NCI-H2196 (cell line): ENCODE measurements at regions not wholly inside any gene's neighbourhood (a gene's known extent, or its start where the extent isn't known, plus 50 kb on each side); places are given as distances from the start of the nearest gene placed in this dataset.

Experiments used
- DNase-seq: peaks from one replicate; lab custom pipeline; 2025; ENCODE audit not compliant: unreplicated experiment; lab: John Stamatoyannopoulos, UW

DNA sequence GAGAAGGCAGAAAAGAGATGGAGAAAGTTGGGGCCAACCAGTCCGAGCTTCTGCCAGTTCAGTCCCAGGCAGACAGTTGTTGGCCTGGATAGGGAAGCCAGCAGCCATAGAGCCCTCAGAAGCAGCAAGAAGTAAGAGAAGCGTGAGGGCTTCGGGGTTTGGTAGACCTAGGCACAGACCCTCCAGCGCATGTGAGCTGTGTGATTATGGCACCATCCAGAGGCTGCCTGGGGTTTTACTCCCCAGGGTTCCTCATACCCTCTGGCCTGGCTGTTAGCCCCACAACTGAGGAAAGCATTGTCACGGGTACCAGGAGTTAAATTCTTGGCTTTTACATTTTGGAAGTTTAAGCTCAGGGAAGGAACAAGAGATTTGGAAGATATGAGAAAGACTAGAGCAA, 93.7 kb upstream of the RAB6C start:
- no peak for DNase-seq

DNA sequence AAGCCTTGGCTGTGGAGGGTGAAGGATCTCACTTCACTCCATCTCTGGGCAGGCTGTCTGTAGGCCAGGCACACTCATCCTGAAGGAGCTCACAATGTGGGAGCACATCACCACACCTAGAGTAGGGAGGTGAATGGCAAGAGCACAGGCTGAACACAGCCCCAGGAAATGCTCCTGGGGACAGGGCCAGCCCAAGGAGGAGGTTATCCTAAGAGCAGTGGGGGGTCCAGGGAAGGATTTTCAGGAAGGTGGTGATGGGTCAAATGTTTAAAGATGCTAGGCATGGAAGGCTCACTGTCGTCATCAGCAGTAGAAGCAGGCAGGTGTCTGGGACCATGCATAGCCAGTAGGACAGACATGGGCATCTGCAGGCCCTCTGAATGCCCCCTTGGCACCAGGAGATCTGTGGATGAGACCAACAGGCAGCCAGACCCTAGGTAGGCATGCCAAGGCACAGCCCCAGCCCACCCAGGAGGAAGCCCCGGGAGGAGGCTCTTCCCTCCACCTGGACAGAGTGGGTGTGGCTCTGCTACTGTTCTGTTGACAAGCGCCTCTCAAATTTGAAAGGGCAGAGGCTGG, 91.7 kb upstream of the RAB6C start:
- no peak for DNase-seq

DNA sequence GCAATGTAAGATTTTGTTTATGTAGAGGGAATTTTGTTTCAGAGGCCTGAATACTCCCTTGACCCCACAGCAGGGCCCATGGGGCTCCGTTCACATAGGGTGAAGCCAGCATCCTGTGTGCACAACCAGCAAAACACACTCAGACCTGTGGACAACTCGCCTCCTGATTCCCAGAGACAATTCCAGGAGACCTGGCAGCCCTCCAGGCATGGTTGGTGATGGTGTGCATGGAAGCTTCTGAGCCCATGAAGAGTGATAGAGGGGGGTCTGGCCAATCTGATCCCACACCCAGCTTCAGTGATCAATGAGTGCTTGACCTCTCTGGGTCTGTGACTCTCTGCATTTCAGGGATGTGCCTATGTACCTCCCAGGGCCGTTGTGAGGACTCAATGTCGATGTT, 91.0 kb upstream of the RAB6C start:
- no peak for DNase-seq

DNA sequence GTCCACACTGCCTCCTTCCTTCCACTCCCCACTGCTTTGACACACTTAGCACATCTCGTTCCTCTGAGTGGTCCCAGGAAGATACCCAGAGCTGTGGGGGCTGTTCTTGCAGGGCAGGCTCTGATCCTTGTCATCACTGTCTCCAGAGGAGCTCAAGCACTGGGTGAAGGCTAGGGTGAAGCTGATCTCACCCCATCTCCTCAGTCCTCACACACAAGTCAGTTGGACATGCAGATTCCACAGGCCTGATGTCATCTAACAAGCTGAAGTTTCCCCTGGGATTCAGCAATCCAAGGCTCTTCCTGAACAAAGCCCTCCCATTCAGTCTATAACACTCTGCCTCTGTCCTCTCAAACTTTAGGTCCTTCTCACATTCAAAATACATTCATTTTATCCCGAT, 90.6 kb upstream of the RAB6C start:
- DNase-seq, result no peak

DNA sequence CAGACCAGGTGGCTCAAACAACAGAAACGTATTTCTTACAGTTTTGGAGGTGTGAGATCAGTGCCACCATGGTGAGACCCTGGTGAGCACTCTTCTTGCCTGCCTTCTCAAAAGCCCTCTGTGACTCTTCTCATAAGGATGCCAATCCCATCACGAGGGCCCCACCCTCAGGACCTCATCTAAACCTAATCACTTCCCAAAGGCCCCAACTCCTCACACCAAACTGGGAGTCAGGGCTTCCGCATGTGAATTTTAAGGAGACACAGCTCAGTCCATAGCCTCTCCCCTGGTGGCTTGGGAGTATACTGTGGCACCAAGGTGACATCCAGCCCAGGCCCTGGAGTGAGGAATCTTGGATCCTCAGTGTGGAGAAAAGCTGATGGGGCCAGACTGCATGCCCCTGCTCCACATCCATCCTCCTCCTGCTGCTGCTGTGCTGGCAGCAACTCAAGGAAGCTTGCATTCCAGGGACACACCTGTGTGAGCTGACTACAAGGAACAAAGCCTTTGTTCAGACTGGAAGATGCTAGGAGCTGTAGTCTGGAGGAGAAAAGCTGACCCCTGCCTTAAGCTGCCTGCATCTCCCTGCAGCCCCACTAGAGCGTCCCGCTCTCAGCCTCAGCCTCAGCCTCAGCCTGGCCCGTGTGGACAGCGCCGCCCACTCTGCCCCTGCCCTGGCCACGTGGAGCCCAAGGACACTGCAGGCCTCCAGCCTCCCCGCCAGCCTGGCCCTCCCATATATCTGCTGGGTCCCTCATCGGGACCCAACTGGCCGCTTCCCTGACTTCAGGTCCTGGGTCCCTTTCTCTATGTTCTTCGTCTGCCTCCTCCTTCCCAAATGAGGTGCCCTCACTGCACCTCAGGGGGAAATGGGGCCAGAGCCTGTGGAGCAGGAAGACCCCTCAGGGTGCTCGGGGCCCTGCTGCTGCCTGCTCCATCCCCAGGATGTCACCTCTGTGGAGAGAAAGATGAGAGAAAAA, 87.8 kb upstream of the RAB6C start:
- DNase-seq, result no peak

DNA sequence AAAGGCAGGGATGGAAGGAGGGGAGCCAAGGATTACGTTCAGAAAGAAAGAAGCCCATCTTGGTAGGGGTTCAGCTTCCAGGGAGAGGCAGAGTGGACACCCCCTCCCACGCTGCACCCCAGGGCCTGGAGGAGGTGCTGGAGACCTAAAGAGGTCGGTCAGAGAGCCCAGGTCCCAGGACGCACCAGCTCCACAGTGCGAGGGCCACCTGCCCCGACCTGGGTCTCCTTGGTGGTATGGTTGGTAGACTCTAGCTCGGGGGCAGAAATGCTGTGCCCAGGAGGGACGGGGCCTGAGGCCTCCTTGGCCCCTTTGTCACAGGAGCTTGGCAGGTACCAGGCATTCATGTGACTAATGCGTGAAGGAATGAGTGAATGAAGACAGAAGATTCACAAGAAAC, 87.1 kb upstream of the RAB6C start:
- no peak for DNase-seq

DNA sequence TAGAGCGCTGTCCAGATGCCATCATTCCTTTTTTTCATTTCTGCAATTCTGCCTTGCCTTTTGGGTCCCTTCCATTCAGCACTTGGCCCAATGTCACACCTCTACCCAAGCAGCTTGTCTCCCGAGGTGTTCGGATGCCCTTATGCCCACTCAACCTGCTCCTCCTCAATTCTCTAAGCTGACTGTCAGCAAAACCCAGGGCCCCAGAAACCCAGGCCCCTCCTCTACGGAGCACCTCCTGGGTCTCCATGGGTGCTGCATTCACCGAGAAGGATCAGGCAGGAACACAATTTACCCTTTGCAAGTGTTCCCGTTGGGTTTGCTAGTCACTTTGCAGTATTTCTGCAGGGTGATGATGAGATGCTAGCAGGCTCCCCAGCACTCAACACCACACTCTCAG, 86.7 kb upstream of the RAB6C start:
- no peak for DNase-seq

DNA sequence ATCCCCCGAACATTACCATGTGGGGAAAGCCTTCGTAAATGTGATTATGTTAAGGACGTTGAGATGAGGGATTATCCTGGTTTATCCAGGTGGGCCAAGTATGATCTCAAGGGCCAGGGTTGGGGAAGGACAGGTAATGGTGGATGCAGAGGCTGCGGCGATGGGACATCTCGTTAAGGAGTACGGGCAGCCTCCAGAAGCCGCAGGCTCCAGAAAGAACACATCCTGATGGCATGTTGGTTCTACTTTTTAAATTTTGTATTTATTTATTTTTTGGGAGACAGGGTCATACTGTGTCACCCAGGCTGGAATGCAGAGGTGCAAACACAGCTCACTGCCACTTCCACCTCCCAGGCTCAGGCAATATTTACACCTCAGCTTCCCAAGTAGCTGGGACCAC, 86.2 kb upstream of the RAB6C start:
- no peak for DNase-seq

DNA sequence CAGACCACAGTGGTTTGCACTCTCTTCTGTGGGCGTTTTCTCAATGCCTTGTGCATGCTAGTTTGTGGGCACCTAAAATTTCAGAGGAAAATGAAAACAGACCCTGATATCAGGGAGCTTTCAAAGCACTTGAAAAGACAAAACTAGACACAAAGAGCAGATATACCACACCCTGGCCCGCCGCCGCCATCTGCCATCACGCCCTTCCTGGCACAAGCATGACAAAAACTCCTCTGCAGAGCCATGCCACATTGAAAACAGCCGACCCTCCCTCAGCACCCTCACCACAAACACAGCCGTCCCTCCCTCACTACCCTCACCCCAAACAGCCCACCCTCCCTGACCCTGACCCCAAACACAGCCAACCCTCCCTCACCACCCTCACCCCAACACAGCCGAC, 84.8 kb upstream of the RAB6C start:
- DNase-seq, result no peak

DNA sequence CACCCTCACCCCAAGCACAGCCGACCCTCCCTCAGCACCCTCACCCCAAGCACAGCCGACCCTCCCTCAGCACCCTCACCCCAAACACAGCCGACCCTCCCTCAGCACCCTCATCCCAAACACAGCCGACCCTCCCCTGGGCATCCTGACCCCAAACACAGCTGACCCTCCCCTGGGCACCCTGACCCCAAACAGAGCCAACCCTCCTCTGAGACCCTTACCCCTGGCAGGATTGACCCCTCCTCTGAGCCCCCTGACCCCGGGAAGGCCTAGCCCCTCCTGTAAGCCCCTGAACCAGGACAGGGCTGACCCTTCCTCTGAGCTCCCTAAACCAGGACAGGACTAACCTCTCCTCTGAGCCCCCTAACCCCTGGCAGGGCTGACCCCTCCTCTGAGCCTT, 84.4 kb upstream of the RAB6C start:
- no peak for DNase-seq

DNA sequence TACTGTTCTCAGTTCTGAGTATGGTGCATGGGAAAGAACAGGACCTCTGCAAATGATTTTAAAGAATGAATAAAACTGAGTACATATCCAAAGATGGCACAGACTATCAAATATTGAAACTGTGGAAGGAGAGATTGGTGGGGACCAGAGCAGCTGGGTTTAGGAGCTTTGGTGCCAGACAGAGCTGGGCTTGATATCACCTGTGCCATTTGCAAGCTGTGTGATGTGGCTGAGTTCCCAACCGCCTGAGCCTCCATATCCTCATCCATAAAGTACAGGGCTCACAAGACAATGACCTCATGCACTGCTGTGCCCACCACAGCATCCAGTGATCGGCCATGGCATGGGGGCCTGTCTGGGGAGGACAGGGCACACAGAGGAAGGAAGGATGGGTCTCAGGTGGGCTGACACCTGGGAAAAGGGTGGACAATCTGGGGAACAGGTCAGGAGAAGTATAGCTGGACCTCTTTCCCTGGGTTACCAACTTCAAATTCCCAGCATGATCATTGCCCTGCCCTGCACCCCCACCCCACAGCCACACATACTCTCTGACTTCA, 83.9 kb upstream of the RAB6C start:
- DNase-seq, result no peak

DNA sequence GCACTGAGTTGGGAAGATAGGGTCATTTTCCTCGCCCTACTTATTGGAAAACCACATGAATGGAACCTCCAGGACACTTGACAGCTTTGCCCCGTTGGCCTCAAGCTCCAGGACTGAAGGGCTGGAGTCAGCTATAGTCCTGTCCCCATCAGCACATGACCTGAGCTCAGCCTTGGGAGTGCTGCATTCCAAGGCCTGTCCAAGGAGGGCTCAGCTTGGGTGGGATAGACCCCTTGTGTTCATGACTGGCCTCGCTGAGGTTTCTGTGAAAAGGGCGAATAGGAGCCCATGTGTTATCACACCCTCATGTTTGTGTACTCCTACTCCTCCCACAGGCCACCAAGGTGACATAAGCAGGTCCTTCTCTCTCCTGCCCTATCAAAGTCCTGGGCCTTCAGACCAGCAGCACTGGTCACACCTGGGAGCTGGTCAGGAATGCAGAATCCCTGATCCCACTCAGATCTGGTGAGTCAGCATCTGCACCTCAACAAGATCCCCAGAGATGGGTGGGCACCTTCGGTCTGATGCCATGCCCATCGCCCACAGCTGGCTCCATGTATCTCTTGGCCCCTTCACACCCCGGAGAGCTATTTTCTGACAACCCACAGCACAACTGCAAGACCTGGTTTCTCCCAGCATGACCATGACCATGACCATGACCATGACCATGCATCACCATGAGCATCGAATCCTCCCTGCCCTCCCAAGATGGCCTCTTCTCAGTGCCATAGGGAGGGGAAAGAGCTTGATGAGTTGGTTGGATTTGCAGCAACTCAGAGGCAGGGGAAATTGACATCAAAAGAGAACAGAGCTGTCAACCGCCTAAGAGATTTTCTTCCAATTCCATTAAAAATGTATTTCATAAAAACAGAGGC, 83.0 kb upstream of the RAB6C start:
- no peak for DNase-seq

DNA sequence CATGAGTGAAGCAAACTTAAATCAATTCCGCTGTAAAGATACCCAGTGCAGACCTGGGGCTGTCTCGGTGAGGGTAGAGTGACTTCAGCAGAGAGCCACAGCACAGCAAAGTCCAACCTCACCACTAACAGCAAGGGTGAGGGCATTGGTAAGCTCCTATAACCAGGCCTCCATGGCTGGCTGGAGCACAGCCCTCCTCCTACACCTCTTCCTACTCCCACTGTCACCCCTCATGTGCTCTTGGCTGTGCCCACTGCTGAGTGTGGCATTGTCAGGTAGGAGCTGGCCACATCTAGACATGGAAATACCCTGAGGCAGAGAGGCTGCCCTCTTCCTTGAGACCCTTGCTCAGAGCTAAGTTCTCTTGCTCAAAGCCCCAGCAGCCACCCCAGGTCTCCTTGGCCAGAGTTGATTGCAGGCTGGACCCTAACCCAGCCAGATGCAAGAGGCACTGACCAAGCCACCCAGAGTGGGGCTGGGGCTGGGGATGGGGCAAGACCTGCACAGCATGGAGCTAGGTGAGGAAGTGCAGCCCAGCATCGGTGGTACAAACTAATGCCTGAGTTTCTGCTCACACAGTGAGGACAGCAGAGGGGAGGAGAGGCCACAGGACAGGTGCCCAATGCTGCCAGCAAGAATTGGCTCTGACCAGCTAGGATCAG, 77.6 kb upstream of the RAB6C start:
- DNase-seq, result no peak

DNA sequence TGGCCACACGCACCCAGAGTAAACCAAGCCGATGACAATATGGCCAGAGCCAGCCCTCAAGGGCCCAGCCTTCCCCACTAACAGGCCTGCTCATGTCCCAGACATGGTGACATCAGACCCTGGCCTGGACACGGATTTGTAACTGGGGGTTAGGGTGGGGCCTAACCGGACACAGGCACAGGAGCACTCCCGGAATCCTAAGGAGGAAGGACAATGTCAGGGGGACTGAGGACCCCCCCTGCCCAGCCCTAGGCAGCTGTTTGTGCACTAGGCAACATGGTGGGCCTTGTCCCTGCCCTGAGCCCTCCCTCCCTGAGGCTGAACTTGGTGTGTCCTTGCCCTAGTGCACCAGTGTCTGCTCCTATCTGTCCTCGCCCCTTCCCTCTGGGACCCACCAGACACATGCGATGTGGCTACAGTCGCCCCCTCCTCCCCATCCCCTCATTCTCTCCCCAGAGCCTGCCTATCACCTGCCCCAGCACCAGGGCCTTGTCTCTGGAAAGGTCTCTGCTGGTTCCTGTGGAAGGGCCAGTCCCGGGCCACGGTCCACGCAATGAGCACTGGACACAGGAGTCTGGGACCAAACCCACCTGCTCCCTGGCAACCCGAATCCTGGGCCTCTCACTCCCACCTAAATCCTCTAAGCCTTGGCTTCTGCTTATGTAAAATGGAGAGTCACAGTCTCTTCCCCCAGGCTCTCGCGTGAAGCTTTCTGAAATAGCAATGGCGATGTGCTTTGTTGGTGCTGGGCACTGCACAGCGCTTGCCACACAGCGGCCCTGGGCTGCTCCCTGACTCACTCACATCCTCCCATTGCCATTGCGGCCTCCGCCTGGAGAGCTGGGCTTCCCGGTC, 76.5 kb upstream of the RAB6C start:
- DNase-seq, result no peak

DNA sequence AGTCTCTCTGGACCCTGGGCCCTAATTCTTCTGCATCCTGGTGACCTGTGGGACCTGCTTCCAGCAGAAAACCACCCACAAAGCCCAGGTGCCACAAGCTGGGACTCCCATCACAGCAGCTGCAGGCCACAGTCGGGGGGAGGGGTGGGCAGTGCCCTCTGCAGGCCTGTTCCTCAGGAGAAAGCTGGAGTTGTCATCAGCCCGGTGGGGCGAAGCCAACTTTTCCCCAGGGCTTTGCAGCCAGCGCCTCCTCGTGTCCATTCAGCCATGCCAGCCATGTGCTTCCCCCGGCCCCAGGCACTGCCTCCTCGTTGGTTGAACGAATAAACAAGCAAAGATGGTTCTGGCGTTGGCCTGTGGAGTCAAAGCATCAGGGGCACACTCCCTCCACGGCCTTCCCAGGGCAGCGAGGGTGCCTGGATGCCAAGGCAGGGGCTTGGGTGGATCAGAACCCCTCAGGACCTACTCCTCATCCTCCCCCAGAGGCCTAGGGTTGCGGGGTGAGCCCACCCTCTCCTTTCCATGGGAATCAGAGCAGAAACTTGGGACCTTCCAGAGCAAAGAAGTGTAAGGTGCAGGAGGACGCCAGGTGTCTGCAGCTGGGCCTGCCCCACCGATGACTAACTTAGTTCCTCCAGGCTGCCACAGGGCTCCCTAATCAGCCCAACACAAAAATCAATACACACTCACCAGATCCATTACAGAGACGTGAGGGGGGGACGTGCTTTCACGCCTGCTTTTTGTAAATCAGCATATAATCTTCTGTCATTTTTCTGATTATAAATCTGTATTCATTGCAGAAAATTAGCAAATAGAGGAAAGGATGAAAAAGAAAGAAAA, 75.7 kb upstream of the RAB6C start:
- no peak for DNase-seq

DNA sequence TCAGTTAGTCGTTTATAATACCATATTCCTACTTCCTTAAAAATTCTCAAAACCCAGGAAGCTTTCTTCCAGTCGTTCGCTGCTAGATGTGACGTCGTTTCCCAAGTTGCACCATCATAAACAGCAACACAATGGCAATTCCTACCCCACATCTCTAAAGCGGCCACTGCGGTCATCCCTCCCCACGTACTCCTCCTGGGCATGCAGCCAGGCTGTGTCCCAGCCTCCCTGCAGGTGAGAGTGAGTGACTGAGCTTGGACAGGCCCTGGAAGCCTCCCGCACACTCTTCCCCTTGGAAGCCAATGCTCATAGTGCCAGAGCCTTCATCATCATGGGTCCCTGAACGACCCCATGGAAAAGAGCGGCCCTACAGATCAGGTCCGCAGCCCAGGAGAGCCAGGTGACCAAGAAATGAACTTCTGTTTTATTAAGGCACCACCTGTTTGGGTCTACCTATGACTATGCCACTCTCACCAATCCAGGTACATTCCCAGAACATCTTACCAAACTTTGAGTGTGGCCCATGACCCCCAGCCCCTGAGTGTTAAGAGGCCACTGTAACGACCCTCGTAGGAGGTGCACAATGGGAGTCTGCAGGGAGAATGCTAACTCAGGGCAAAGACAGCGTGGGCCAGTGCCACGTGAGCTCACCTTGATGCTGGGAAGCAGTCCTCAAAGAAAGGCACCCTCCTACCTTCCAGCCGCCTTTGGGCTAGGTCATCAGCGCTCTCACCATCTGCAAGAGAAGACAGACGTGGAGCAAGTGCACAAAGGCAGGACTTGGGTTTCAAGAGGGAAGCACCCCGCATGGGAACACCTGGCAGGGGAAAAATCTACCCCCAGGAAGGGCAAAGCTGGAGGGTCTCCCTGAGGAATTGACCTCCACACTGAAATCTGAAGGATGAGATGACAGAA, 74.7 kb upstream of the RAB6C start:
- DNase-seq, result no peak

DNA sequence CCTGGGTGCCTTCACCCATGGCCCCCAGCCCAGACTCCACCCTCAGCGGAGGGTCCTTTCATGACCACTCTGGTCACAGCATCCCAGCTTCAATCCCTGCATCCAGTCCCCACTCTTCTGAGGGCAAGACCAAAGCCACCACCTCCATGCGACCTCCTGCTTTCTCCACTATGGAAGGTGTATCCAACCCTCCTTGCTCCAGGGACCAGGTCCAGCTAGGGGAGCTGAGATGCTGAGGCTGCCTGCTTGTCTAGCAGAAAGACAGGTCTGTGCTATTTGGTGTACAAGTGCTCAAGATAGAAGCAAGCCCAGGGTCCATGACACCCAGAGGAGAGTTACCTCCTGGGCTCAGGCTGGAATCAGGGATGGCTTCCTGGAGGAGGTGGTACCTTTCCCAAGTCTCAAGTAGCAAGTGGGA, 73.8 kb upstream of the RAB6C start:
- no peak for DNase-seq
